Upper lobe of left lung (tissue), 4 donors: ENCODE measurements at regions not wholly inside any gene's neighbourhood (a gene's known extent, or its start where the extent isn't known, plus 50 kb on each side); places are given as distances from the start of the nearest gene placed in this dataset.
"Not testable (repeated sequence)": the region's sequence is repeated elsewhere in the genome, so short reads cannot be mapped to it uniquely, and the experiment has no call there.

Source experiments
- CTCF ChIP-seq, 6 experiments: fragments of 450-650 bp in 4 of 6; fragments of 200-600 bp in 2 of 6; sonication (generic) in 2 of 6; IDR thresholded peaks; one replicate each; pipeline ENCODE4 v1.5.1; 2016 to 2019; ENCODE audit warnings: antibody characterized with exemption in 6 of 6
- EP300 ChIP-seq, 4 donors: sonication (generic); formaldehyde crosslinking; IDR thresholded peaks; one replicate each; pipeline ENCODE4 v1.5.1; 2017; ENCODE audit warnings: antibody characterized with exemption in 4 of 4, control low read depth in 2 of 4
- POLR2A ChIP-seq, 4 donors: fragments of 450-650 bp; IDR thresholded peaks; one replicate each; pipeline ENCODE4 v1.5.1; 2016 to 2017; ENCODE audit warnings: antibody characterized with exemption in 4 of 4, mild to moderate bottlenecking in 2 of 4
- POLR2AphosphoS5 ChIP-seq, 2 donors: sonication (generic); formaldehyde crosslinking; IDR thresholded peaks; one replicate each; pipeline ENCODE4 v1.5.1; 2017; ENCODE audit warnings: antibody characterized with exemption in 2 of 2

- TF ChIP-seq CTCF, EP300, POLR2A, POLR2AphosphoS5 (IDR thresholded peaks at IDR 0.05): not testable (repeated sequence)
Observed at GRCh38 chr5:90040082-90040481, 369.5 kb downstream of the CETN3 start.
